Renal pelvis (tissue), 1 donor: ENCODE measurements at regions not wholly inside any gene's neighbourhood (a gene's known extent, or its start where the extent isn't known, plus 50 kb on each side); places are given as distances from the start of the nearest gene placed in this dataset.
"Not testable (repeated sequence)": the region's sequence is repeated elsewhere in the genome, so short reads cannot be mapped to it uniquely, and the experiment has no call there.

Experiments
- DNase-seq: peaks from one replicate; pipeline ENCODE4 v3.0.0-alpha.2; 2013

DNA sequence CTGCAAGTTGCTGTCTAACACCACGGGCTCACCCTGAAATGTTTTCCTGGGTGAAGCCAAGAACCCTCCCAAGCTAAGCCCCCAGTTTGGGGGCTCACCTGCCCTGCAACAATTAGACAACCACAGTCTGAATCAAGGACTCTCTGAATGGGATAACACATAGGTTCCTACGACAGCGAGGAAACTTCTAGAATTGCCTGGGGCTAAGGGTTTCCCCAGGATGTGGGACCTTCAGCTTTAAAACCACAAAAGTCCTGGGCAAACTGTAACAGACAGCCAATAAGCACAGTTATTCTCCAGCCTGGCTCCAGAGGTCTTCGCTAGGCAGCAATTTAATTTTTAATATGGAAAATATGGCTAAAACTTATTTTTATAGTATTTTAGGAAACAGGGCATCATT is 162.6 kb downstream of the PRKX start:
- no peak for DNase-seq

- DNase-seq: no peak
Observed at GRCh38 chrX:3550160-3550751, 163.2 kb downstream of the PRKX start.

DNA sequence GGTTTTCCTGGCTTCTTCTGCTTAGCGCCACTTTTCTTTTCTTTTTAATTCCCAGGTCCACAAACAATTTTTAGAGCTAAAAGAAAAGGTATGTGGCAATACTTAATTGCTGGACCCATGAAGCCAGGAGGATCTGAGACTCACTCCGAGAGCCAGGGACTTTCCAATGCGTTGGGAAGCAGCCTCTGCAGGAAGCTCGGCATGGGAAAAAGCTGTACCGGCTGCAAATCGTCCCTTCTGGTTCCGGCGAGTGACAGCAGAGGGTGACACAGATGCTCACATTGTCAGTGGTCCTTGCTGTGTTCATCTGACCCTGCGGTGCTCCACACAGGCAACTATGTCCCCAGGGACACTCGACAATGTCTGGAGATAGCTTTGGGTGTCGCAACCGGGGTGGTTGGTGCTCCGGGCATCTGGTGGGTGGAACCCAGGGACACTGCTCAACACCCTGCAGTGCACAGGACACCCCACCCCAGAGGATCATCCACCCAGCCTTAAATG is 164.0 kb downstream of the PRKX start:
- DNase-seq: no peak

DNA sequence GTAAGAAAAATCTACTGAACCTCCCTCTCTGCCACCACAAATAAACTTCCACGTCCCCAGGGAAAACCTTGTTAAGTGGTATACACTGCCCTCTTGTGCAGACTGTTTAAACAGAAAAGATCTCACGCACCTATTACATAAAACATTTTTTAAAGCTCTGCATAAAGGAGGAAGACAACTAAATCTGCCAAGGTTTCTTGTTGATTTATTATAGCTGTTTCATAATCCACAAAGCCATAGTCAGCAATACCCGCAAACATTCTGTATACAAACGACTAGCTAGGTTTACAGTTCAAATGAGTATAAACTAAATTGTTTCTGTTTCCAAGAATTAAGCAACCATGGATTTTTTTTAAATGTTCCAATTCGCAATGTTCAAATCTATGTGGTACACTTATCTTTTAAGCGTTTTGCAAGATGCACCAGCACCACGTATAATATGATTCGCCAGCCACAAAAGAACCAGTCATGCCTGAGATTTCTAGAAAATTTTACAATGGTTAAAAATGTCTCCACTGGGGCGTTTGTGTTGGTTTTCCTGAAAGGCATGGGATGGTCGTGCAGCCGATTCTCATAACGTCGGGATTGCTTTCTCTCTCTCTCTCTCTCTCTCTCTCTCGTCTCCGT is 164.6 kb downstream of the PRKX start:
- peak; percentile 17 for DNase-seq

DNA sequence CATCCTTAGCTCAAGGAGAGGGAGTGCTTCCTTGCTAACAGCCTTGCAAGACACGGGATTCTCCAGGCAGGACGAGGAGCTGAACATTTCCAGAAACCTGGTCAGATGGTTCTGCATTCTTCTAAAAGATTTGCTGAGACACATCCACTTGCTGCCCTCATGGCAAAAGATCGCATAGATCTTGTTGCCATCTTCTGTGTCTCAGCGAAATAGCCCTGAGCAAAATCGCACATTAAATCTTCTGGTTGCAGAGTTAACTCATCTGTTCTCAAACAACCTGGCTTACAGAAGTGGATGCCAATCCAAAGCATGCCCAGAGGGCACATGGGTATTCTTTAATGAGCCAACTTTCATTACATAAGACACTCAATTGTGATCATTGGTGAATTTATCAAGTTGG is 167.5 kb downstream of the PRKX start:
- DNase-seq: no peak

DNA sequence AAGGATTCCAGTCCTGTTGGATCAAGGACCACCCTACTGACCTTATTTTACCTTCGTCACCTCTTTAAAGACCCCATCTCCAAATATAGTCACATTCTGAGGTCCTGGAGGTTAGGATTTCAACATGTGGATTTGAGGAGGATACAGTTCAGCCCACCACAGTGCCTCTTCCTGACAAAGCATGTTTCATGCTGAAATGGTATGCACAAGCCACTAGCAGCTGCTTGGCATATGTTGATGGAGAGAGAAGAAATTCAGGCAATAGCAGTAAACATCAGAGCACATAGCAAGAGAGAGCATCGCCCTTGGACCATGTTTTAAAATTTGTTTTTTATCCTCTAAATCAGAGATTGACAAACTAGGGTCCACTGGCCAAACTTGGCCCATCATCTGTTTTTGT is 172.1 kb downstream of the PRKX start:
- no peak for DNase-seq

DNA sequence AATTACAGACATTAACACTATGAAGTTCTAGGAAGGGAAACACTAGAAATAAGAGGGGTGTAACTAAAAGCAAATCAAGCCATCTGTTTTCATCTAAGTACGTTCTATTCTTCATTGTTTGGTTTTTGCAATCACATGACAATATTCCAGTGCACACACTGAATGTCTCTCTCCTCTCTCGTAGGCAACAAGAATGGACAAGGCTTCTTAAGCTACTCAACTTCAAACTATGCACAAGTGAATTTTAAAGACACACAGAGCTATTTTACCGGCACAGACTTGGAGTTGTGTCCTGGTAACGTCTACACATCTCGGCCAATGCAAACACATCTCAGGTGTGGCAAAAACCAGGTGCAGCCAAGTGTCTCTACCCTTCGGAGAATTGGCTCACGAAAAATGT is 173.3 kb downstream of the PRKX start:
- no peak for DNase-seq

DNA sequence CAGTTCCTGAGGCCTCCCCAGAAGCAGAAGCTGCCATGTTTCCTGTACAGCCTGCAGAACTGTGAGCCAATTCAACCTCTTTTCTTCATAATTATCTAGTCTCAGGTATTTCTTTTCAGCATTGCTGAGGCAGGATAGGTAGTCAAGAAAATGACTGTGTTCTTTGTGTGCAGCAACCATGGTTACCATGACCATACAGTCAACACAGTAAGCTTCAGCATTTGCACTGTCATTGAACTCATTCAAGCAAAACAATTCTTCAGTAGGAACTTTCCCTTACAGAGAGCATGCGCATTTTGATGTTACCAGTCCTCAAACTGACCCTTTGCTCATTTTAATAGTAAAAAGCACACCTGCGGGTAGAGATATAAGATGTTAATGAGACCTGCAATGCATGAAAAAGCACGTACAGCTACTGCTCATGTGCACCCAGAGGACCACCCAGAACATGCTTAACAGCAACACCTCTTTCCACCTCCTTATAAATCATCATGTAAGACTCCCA is 180.8 kb downstream of the PRKX start:
- DNase-seq: peak; percentile 14

- DNase-seq: not testable (repeated sequence)
Observed at GRCh38 chrX:3531435-3531834, 182.0 kb downstream of the PRKX start.

DNA sequence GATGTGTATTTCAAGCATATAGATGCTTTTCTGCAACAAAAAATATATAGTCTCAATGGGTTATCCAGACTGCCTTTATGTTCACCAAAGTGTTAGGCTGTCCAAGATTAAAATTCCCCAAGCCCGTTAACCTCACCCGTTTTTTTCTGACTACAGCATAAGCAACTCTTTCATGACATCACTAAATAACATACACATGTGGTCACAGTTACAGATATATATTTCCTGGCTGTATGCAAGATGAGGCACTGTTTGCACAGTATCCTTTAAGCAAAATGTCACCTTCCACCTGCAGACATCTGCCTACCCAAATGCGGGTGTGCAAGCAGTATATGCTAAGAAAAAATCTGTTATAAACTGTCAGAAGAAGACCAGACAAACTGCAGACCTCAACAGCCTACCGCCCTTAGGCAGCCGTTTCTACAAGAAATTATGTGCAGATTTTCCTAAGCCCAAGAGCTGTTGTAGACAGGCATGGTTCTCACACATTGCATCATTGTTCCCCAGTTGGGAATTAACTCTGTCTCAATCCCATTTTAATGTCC is 183.1 kb upstream of the MXRA5 start:
- no peak for DNase-seq

DNA sequence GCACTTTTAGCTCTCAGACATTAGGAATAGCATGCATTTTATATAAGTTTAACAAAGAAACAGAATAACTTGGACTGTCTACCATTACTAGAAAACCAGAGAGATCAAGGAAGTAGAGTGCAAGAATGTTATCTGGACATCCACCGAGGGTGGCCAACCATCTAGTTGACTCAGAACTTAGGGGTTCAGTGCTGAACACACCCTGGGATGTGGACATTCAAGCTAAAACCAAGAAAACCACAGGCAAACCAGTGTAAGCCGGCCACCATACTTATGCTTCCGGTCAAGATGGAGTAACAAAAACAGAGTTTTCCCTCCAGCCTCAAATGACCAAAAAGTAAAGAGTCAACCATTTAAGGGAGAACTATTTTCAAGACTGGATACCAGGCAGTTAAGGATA is 181.4 kb upstream of the MXRA5 start:
- DNase-seq: no peak

- no peak for DNase-seq
Observed at GRCh38 chrX:3527166-3527565, 180.7 kb upstream of the MXRA5 start.

- DNase-seq: no peak
Observed at GRCh38 chrX:3526731-3527130, 180.3 kb upstream of the MXRA5 start.

GRCh38 chrX:3526071-3526470 is 179.6 kb upstream of the MXRA5 start:
- no peak for DNase-seq

GRCh38 chrX:3522101-3522650 is 175.7 kb upstream of the MXRA5 start:
- DNase-seq: no peak

DNA sequence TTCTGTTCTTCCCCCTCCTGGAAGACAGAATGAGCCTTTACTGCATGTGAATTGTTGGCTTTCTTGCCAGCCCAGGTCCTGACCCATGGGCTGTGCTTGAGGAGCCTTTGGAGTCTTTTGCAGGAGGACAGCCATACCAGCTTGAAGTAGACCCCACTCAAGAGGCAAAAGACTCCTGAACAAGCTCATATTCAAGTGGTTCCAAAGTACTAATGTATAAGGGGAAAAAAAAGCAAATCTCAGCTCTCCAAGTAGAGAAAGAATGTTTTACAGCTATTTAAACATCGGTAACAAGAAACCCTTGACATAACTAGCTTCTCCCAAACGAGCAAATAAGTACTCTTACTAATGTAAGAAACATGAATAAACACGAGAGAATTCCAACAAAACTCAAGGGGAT is 174.9 kb upstream of the MXRA5 start:
- DNase-seq: no peak

DNA sequence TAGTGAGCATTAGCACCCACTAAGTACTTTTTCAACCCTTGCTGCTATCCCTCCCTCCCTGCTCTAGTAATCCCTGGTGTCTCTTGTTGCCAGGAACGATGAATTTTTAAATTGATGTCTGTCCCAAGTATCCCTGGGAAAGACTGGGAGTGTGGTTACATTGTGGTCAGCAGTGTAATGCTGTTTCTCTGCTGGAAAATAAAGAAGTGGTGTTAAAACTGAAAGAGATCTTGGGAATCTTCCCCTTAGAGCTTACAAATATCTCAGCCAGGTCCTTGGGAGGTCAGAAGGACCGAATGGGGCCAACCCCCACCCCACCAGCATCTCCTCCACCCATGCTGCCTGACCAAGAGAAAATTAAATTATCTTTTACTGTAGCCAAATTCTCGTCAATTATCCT is 174.5 kb upstream of the MXRA5 start:
- DNase-seq: no peak

DNA sequence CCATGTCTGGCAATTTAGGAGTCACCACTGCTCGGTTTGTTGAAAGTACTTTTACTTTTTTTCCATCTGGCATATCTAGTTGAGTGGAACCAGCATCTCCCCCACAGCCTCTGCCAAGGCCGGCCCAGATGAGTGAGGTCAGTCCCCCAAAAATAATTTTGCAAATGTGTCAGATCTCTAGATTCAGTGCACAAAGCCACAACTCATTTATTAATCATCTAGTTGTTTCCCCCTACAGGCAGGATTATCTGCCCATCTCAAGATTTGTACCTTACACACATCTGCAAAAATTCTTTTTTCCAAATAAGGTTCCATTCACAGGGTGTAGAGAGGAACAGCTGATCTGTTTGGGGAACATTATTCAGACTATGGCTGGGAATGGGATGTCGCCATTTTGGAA is 174.0 kb upstream of the MXRA5 start:
- DNase-seq: no peak

DNA sequence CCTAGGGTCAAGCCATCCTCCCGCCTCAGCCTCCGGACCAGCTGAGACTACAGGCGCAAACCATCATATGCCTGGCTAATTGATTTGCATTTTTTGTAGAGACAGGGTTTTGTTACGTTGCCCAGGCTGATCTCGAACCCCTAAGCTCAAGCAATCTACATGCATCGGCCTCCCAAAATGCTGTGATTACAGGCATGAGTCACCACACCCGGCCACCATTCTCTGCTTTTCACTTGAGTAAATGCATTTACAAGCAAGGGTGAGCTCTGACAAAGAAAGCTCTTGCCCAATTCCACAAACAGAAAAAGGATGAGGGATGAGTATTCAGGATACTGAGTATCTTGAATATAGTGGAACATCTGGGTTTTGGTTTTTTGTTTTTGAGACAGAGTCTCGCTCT is 172.9 kb upstream of the MXRA5 start:
- DNase-seq: not testable (repeated sequence)

GRCh38 chrX:3518870-3519269 is 172.4 kb upstream of the MXRA5 start:
- no peak for DNase-seq

- DNase-seq: no peak
Observed at GRCh38 chrX:3516051-3516541, 169.6 kb upstream of the MXRA5 start.

GRCh38 chrX:3514996-3515395 is 168.5 kb upstream of the MXRA5 start:
- DNase-seq: no peak

GRCh38 chrX:3512150-3512549 is 165.7 kb upstream of the MXRA5 start:
- DNase-seq: not testable (repeated sequence)
